NT2/D1 (cell line): ENCODE measurements at regions not wholly inside any gene's neighbourhood (a gene's known extent, or its start where the extent isn't known, plus 50 kb on each side); places are given as distances from the start of the nearest gene placed in this dataset.

Experiments used
- YY1 ChIP-seq: IDR thresholded peaks from 2 replicates; pipeline ENCODE4 v1.6.1; 2011; ENCODE audit not compliant: insufficient read length, insufficient read depth
- ZNF274 ChIP-seq: IDR thresholded peaks from 2 replicates; pipeline ENCODE4 v1.6.1; 2011; ENCODE audit warnings: mild to moderate bottlenecking, low read depth, low read length

DNA sequence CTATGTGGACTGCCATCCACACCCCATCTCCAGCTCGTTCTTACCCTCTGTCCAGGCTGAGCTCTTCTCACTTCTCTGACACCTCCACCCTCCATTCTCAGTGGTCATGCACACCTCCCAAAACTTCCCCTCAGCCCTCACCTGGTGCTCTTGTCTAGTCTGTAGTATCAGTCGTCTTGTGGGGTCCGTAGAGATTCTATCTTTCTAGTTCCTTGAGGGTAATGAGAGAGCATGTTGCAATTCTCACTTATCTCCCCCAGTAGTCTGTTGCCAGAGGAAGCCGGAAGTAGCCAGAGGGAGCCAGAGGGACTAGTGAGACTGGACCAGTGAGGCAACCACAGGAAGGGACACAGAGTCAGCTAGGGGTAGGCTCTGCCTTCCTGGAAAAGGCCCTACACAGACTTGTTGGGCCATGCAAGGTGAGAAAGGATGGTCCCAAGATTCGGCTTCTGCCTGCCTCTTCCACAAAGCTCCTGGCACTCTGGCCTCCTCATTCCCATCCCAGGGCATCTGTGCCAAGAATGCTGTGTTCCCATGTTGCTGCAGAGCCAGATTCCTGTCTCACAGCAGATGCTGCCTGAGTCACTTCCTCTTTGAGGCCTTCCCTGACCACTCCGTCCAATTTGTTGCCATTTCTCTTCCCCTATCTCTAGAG, 50.6 kb upstream of the DUSP5 start:
- no peak for TF ChIP-seq YY1
- TF ChIP-seq ZNF274: no peak
